HepG2 (cell line): ENCODE measurements at regions not wholly inside any gene's neighbourhood (a gene's known extent, or its start where the extent isn't known, plus 50 kb on each side); places are given as distances from the start of the nearest gene placed in this dataset.

Experiments used
- ATAC-seq: fragments of 200-7000 bp; cut with Tn5 transposase; 3 replicates; pipeline ENCODE4 v1.9.1; 2020; ENCODE audit warnings: mild to moderate bottlenecking, moderate library complexity
- BruUV-seq: library from RNA; stranded (reverse); fragments of 400-500 nt; replicated peaks from 2 replicates; lab custom pipeline; 2021; lab: Mats Ljungman, UMichigan
- CTCF ChIA-PET: fragments of 300-600 bp; formaldehyde crosslinking; extraction: SDS; loops from one replicate; lab custom pipeline; 2021; ENCODE audit warnings: low total read pairs, inconsistent platforms, low intra/inter-chr PET ratio; lab: Yijun Ruan, JAX
- POLR2A ChIA-PET: fragments of 350-600 bp; sonication (Branson Sonifier 250); formaldehyde crosslinking; loops from one replicate; lab custom pipeline; 2020; ENCODE audit warnings: antibody characterized with exemption, inconsistent platforms; lab: Yijun Ruan, JAX
- DNase-seq: peaks from one replicate; pipeline ENCODE4 v3.0.0-alpha.2; 2015; ENCODE audit warnings: low spot score
- FAIRE-seq: peaks from 3 replicates; lab custom pipeline; 2011; peaks lifted over from hg19 to GRCh38; lab: Jason Lieb, UNC
- H2AFZ ChIP-seq: one replicate; pipeline ENCODE4 v1.6.1; 2011; ENCODE audit warnings: low read length, inconsistent platforms
- H3K27ac ChIP-seq: fragments of 300-600 bp; 3 replicates; pipeline ENCODE4 v1.8.0; 2011; ENCODE audit warnings: mixed run types, mild to moderate bottlenecking, mixed read lengths, low read length, inconsistent platforms; ENCODE audit not compliant: insufficient read depth; ENCODE audit errors: extremely low read length
- H3K27me3 ChIP-seq, 2 experiments: fragments of 200-600 bp in 1 of 2; 2 replicates in 1 of 2; 3 replicates in 1 of 2; pipeline versions ENCODE4 v1.6.0 to v1.8.0; 2011; ENCODE audit warnings: low read length in 2 of 2, mild to moderate bottlenecking in 2 of 2, moderate library complexity in 2 of 2, inconsistent platforms in 1 of 2; ENCODE audit not compliant: insufficient read depth in 2 of 2, control insufficient read depth in 1 of 2
- H3K36me3 ChIP-seq, 2 experiments: fragments of 200-600 bp in 1 of 2; replicated peaks in 1 of 2; 2 replicates in 1 of 2; 3 replicates in 1 of 2; pipeline versions ENCODE4 v1.5.1 to v1.8.0; 2011; ENCODE audit warnings: low read length in 2 of 2, inconsistent platforms in 1 of 2; ENCODE audit not compliant: insufficient read depth in 2 of 2, control insufficient read depth in 1 of 2
- H3K4me1 ChIP-seq: 2 replicates; pipeline ENCODE4 v1.5.1; 2012; ENCODE audit warnings: low read length, inconsistent platforms; ENCODE audit not compliant: insufficient read depth
- H3K4me2 ChIP-seq: 2 replicates; pipeline ENCODE4 v1.6.0; 2011; ENCODE audit warnings: low read depth, low read length, inconsistent platforms
- H3K4me3 ChIP-seq, 3 experiments: fragments of 200-600 bp in 1 of 3; sonication (generic), shearing (Covaris generic) in 1 of 3; replicated peaks in 1 of 3; 2 replicates each; pipeline ENCODE4 v1.5.1; 2011 to 2016; ENCODE audit warnings: low read length in 3 of 3, inconsistent platforms in 2 of 3, low read depth in 2 of 3, mild to moderate bottlenecking in 2 of 3, control low read depth in 1 of 3, mixed read lengths in 1 of 3; ENCODE audit not compliant: insufficient read depth in 1 of 3
- H3K79me2 ChIP-seq: one replicate; pipeline ENCODE4 v1.6.1; 2011; ENCODE audit warnings: low read length, inconsistent platforms; ENCODE audit not compliant: insufficient read depth
- H3K9ac ChIP-seq: 2 replicates; pipeline ENCODE4 v1.6.0; 2011; ENCODE audit warnings: mild to moderate bottlenecking, low read depth, low read length, inconsistent platforms; ENCODE audit not compliant: insufficient read depth
- H3K9me3 ChIP-seq: 2 replicates; pipeline ENCODE4 v1.5.1; 2012; ENCODE audit warnings: mild to moderate bottlenecking, low read length
- H4K20me1 ChIP-seq: 2 replicates; pipeline ENCODE4 v1.6.0; 2011; ENCODE audit warnings: inconsistent platforms, mild to moderate bottlenecking, low read length, moderate library complexity; ENCODE audit not compliant: insufficient read depth
- ARNTL ChIP-seq: sonication (generic); formaldehyde crosslinking; IDR thresholded peaks from 2 replicates; pipeline ENCODE4 v1.4.0; 2020; ENCODE audit warnings: mild to moderate bottlenecking, missing genetic modification reagents
- EP300 ChIP-seq, 3 experiments: sonication (generic) in 1 of 3; formaldehyde crosslinking in 1 of 3; IDR thresholded peaks; 2 replicates each; pipeline versions ENCODE4 v1.5.1 to v1.6.1; 2011 to 2020; ENCODE audit warnings: low read depth in 2 of 3, low read length in 2 of 3, borderline replicate concordance in 1 of 3, improper control_type of control experiment in 1 of 3, mild to moderate bottlenecking in 1 of 3, missing genetic modification reagents in 1 of 3, moderate library complexity in 1 of 3
- HNF4A ChIP-seq: sonication (generic); formaldehyde crosslinking; IDR thresholded peaks from 2 replicates; pipeline ENCODE4 v1.4.0; 2020; ENCODE audit warnings: missing genetic modification reagents
- SRSF9 ChIP-seq: fragments of 200-400 bp; formaldehyde crosslinking; IDR thresholded peaks from 2 replicates; pipeline ENCODE4 v1.6.1; 2018; ENCODE audit warnings: borderline replicate concordance, mild to moderate bottlenecking, low read depth, low read length; ENCODE audit not compliant: insufficient read depth, poor library complexity, severe bottlenecking
- ZFP41 ChIP-seq: sonication (generic); formaldehyde crosslinking; IDR thresholded peaks from 2 replicates; pipeline ENCODE4 v1.4.0; 2020; ENCODE audit warnings: mild to moderate bottlenecking, missing genetic modification reagents, borderline replicate concordance
- ZKSCAN8 ChIP-seq: IDR thresholded peaks from 2 replicates; pipeline ENCODE4 v1.6.1; 2016; ENCODE audit warnings: borderline replicate concordance, missing genetic modification reagents, missing compliant biosample characterization
- ZNF121 ChIP-seq: sonication (generic); formaldehyde crosslinking; IDR thresholded peaks from 2 replicates; pipeline ENCODE4 v1.5.0; 2020; ENCODE audit warnings: mild to moderate bottlenecking, missing genetic modification reagents
- ZNF263 ChIP-seq: sonication (generic); formaldehyde crosslinking; IDR thresholded peaks from 2 replicates; pipeline ENCODE4 v1.4.0; 2020; ENCODE audit warnings: missing genetic modification reagents
- WGBS: methylation state at CpG from one replicate; pipeline ENCODE4 v1.1.6; 2017; ENCODE audit warnings: low lambda C conversion rate; 5-methylcytosine and 5-hydroxymethylcytosine counted together
- in situ Hi-C: cut with HindIII; loops from 2 replicates; pipeline ENCODE4 v1.10.0; 2017; ENCODE audit warnings: low pct_unique_long_range_greater_than_20kb; ENCODE audit not compliant: extremely low pct_ligation_motif_present
- intact Hi-C: fragments of 100-400 bp; cut with micrococcal nuclease; formaldehyde crosslinking; loops from one replicate; pipeline ENCODE4 v1.10.0; 2022; ENCODE audit not compliant: unreplicated experiment
- TF ChIP-seq, protein P1 (sequence below): sonication (generic); formaldehyde crosslinking; IDR thresholded peaks from 2 replicates; pipeline ENCODE4 v1.5.0; 2020; ENCODE audit warnings: mild to moderate bottlenecking, missing genetic modification reagents
- TF ChIP-seq, protein P2 (sequence below): IDR thresholded peaks from 2 replicates; pipeline ENCODE4 v1.4.0; 2020; ENCODE audit warnings: mild to moderate bottlenecking, missing genetic modification reagents
- TF ChIP-seq, protein P3 (sequence below): sonication (generic); formaldehyde crosslinking; IDR thresholded peaks from 2 replicates; pipeline ENCODE4 v1.8.1; 2023; ENCODE audit warnings: mild to moderate bottlenecking, missing genetic modification reagents

DNA sequence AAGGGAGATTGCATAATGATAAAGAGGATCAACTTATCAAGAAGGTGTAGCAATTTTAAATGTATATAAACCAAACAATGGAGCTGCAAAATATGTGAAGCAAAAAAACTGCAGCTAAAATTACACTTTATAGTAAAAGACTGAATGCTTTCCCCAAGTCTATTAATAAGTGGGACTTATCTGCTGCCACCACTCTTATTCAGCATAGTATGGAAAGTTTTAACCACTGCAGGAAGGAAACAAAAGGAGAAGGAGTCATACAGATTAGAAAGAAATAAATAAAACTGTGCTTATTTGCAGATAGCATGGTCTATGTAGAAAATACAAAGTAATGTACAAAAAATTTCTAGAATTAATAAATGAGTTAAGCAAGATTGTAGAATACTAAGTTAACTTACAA, 94.1 kb upstream of the GK2 start (continued):
- TF ChIP-seq, protein P1, sequence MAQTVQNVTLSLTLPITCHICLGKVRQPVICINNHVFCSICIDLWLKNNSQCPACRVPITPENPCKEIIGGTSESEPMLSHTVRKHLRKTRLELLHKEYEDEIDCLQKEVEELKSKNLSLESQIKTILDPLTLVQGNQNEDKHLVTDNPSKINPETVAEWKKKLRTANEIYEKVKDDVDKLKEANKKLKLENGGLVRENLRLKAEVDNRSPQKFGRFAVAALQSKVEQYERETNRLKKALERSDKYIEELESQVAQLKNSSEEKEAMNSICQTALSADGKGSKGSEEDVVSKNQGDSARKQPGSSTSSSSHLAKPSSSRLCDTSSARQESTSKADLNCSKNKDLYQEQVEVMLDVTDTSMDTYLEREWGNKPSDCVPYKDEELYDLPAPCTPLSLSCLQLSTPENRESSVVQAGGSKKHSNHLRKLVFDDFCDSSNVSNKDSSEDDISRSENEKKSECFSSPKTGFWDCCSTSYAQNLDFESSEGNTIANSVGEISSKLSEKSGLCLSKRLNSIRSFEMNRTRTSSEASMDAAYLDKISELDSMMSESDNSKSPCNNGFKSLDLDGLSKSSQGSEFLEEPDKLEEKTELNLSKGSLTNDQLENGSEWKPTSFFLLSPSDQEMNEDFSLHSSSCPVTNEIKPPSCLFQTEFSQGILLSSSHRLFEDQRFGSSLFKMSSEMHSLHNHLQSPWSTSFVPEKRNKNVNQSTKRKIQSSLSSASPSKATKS, result no peak
- TF ChIP-seq, protein P2, sequence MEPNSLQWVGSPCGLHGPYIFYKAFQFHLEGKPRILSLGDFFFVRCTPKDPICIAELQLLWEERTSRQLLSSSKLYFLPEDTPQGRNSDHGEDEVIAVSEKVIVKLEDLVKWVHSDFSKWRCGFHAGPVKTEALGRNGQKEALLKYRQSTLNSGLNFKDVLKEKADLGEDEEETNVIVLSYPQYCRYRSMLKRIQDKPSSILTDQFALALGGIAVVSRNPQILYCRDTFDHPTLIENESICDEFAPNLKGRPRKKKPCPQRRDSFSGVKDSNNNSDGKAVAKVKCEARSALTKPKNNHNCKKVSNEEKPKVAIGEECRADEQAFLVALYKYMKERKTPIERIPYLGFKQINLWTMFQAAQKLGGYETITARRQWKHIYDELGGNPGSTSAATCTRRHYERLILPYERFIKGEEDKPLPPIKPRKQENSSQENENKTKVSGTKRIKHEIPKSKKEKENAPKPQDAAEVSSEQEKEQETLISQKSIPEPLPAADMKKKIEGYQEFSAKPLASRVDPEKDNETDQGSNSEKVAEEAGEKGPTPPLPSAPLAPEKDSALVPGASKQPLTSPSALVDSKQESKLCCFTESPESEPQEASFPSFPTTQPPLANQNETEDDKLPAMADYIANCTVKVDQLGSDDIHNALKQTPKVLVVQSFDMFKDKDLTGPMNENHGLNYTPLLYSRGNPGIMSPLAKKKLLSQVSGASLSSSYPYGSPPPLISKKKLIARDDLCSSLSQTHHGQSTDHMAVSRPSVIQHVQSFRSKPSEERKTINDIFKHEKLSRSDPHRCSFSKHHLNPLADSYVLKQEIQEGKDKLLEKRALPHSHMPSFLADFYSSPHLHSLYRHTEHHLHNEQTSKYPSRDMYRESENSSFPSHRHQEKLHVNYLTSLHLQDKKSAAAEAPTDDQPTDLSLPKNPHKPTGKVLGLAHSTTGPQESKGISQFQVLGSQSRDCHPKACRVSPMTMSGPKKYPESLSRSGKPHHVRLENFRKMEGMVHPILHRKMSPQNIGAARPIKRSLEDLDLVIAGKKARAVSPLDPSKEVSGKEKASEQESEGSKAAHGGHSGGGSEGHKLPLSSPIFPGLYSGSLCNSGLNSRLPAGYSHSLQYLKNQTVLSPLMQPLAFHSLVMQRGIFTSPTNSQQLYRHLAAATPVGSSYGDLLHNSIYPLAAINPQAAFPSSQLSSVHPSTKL (CRISPR knock-in tag), result no peak
- TF ChIP-seq ZKSCAN8 (CRISPR knock-in tag), result no peak
- TF ChIP-seq, protein P3, sequence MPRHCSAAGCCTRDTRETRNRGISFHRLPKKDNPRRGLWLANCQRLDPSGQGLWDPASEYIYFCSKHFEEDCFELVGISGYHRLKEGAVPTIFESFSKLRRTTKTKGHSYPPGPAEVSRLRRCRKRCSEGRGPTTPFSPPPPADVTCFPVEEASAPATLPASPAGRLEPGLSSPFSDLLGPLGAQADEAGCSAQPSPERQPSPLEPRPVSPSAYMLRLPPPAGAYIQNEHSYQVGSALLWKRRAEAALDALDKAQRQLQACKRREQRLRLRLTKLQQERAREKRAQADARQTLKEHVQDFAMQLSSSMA (CRISPR knock-in tag), result no peak
- TF ChIP-seq ZFP41, result no peak

DNA sequence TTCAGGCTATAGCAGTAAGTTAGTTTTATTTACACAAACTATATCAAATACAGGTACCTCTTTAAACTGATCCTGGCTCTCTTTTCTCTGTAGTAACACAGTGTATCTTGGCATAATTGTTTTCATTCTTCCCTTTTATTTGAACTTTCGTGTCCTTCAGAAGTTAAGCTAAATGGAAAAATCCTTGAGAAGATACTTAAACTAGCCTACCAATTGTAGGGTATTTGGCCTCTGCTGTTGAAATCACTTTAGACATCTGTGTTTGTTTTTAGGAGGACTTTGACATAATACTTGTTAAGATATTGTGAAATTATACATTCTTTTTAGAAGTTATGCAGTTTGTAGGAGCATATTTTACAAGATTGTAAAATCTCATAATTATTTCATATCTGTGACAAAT, 90.3 kb upstream of the GK2 start:
- Histone ChIP-seq H3K36me3 (no peaks in the 10 kb centered on the region), H3K4me3 (no peak overlapping the region), H4K20me1 (no peaks in the 10 kb centered on the region), H3K27ac (no peak overlapping the region), H2AFZ (no peak overlapping the region), H3K79me2 (no peaks in the 10 kb centered on the region), H3K4me1 (peaks cover 7% of the 10 kb centered on the region), H3K4me2 (no peak overlapping the region), H3K9me3 (no peaks in the 10 kb centered on the region), H3K9ac (no peak overlapping the region), H3K27me3 (no peaks in the 10 kb centered on the region)
- DNase-seq (peak; percentile 17), FAIRE-seq (no peak), ATAC-seq (peak; percentile 51)
- in situ Hi-C loops (no loop called here), intact Hi-C loops (no loop called here)
- no peak for TF ChIP-seq SRSF9
- TF ChIP-seq EP300 (IDR thresholded peaks at IDR 0.05; ENCODE audit: low read depth in 2 of 2, low read length in 2 of 2), result 0 out of 4 replicates have a peak, but pooled peaks of 1 of the 2 experiments have one; percentile 21
- no peak for TF ChIP-seq EP300 (CRISPR knock-in tag; IDR thresholded peaks at IDR 0.05; ENCODE audit: borderline replicate concordance)
- TF ChIP-seq ARNTL (CRISPR knock-in tag), result no peak
- TF ChIP-seq ZNF263, result no peak
- TF ChIP-seq HNF4A (CRISPR knock-in tag), result peak; percentile 22; the same call in 1 of the 2 replicates
- TF ChIP-seq ZNF121 (CRISPR knock-in tag), result no peak
- BruUV-seq, result no TSS peak
- 9% methylated on average over 1 of the region's 1 CpG for WGBS
- POLR2A ChIA-PET, result no interaction called here
- CTCF ChIA-PET, result no interaction called here
